Caco-2 (cell line): ENCODE measurements at regions not wholly inside any gene's neighbourhood (a gene's known extent, or its start where the extent isn't known, plus 50 kb on each side); places are given as distances from the start of the nearest gene placed in this dataset.

Source experiments
- BruUV-seq: library from RNA; stranded (reverse); fragments of 400-500 nt; replicated peaks from 2 replicates; lab custom pipeline; 2021; lab: Mats Ljungman, UMichigan
- CTCF ChIA-PET: fragments of 300-600 bp; sonication (Branson Sonifier 250); formaldehyde crosslinking; loops from one replicate; lab custom pipeline; 2022; ENCODE audit warnings: antibody characterized with exemption; lab: Charles Lee
- POLR2A ChIA-PET: fragments of 300-600 bp; sonication (Branson Sonifier 250); formaldehyde crosslinking; loops from one replicate; lab custom pipeline; 2022; ENCODE audit warnings: antibody characterized with exemption; lab: Charles Lee
- DNase-seq, 2 experiments: peaks; one replicate each; pipeline versions ENCODE4 v3.0.0 to v3.0.0-alpha.2; 2020 to 2022
- H3K27me3 ChIP-seq: replicated peaks from 2 replicates; pipeline ENCODE4 v1.6.0; 2011; ENCODE audit warnings: low read length; ENCODE audit not compliant: control insufficient read depth, insufficient read depth
- H3K36me3 ChIP-seq: 2 replicates; pipeline ENCODE4 v1.5.1; 2011; ENCODE audit warnings: low read length; ENCODE audit not compliant: control insufficient read depth, insufficient read depth
- H3K4me1 ChIP-seq: fragments of 250-450 bp; sonication (Bioruptor Pico); 2 replicates; pipeline ENCODE4 v1.5.1; 2020; ENCODE audit warnings: mild to moderate bottlenecking
- H3K4me3 ChIP-seq: 2 replicates; pipeline ENCODE4 v1.5.1; 2011; ENCODE audit warnings: low read depth, mild to moderate bottlenecking, control low read depth, low read length
- H3K9me3 ChIP-seq: fragments of 250-450 bp; sonication (Bioruptor Pico); 2 replicates; pipeline ENCODE4 v1.5.1; 2020; ENCODE audit warnings: mild to moderate bottlenecking, moderate library complexity
- H3K27ac Mint-ChIP-seq: one replicate; pipeline ENCODE4 v1.8.0; 2022; ENCODE audit warnings: mixed read lengths; ENCODE audit not compliant: unreplicated experiment
- H3K27me3 Mint-ChIP-seq: one replicate; pipeline ENCODE4 v1.8.0; 2022; ENCODE audit warnings: mixed read lengths; ENCODE audit not compliant: insufficient read depth, unreplicated experiment
- H3K36me3 Mint-ChIP-seq: one replicate; pipeline ENCODE4 v1.8.0; 2022; ENCODE audit warnings: mild to moderate bottlenecking, mixed read lengths; ENCODE audit not compliant: insufficient read depth, unreplicated experiment
- H3K4me1 Mint-ChIP-seq: one replicate; pipeline ENCODE4 v1.8.0; 2022; ENCODE audit warnings: low read depth, mixed read lengths; ENCODE audit not compliant: unreplicated experiment
- H3K4me3 Mint-ChIP-seq: one replicate; pipeline ENCODE4 v1.8.0; 2022; ENCODE audit warnings: mild to moderate bottlenecking, moderate library complexity, mixed read lengths; ENCODE audit not compliant: unreplicated experiment
- H3K9me3 Mint-ChIP-seq: one replicate; pipeline ENCODE4 v1.8.0; 2022; ENCODE audit warnings: mixed read lengths; ENCODE audit not compliant: unreplicated experiment
- intact Hi-C: fragments of 100-400 bp; cut with micrococcal nuclease; formaldehyde crosslinking; loops from one replicate; pipeline ENCODE4 v1.10.0; 2022; ENCODE audit not compliant: unreplicated experiment
- TF ChIP-seq, protein P1 (sequence below), 2 experiments: fragments of 200-600 bp in 1 of 2; IDR thresholded peaks; 1 replicate in 1 of 2; 2 replicates in 1 of 2; pipeline versions ENCODE4 v1.5.1 to v1.8.0; 2011 to 2022; ENCODE audit warnings: antibody characterized with exemption in 1 of 2, control low read depth in 1 of 2, inconsistent platforms in 1 of 2, low read depth in 1 of 2, low read length in 1 of 2, mild to moderate bottlenecking in 1 of 2, moderate library complexity in 1 of 2; ENCODE audit not compliant: insufficient read depth in 1 of 2, severe bottlenecking in 1 of 2, unreplicated experiment in 1 of 2

DNA sequence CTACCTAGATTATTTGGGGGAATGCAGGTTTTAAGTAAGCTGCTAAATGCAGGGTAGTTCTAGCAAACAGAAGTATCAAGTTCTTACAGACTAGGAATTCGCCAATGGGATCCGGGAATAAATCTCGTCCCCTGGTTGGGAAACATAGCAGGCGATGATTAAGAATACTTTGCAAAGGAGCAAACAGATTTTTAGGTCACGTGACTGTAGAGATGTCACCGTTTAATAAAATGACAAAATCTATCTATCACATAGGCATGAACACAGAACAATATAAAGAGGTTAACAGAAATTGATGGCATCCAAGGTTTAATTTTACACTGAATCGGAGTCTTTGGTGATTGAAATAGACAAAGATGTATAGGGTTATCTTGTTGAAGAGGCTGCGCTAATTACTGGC is 664.1 kb downstream of the BCL11A start:
- no peak for DNase-seq

DNA sequence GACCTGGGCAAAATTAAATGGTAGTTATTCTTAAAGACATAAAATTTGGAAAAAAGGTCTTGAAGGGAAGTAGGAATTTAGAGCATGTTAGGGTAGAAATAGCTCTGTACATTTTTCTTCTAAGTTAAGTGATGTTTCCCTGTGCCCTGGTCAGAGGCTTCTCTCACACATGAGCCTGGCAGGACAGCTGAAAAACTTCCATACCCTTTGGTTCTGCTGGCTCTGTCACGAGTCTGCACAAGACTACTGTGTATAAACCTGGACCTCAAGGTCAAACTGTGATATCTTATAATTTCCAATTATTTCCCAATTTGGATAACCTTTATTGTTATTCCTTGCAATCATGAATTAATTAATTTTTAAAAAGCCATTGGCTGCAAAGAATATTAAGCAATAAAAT is 664.7 kb downstream of the BCL11A start:
- Histone ChIP-seq H3K4me3 (no peak overlapping the region), H3K36me3 (no peaks in the 10 kb centered on the region), H3K9me3 (no peaks in the 10 kb centered on the region), H3K4me1 (no peaks in the 10 kb centered on the region), H3K27me3 (no peaks in the 10 kb centered on the region)
- no peak for DNase-seq
- Mint-ChIP-seq H3K4me3 (no peak overlapping the region), H3K9me3 (no peaks in the 10 kb centered on the region), H3K4me1 (no peaks in the 10 kb centered on the region), H3K27me3 (peaks cover 10% of the 10 kb centered on the region), H3K36me3 (no peaks in the 10 kb centered on the region), H3K27ac (no peak overlapping the region)
- ChIA-PET POLR2A (no interaction called here), CTCF (no interaction called here)
- no TSS peak for BruUV-seq
- intact Hi-C loops: no loop called here
- TF ChIP-seq, protein P1, sequence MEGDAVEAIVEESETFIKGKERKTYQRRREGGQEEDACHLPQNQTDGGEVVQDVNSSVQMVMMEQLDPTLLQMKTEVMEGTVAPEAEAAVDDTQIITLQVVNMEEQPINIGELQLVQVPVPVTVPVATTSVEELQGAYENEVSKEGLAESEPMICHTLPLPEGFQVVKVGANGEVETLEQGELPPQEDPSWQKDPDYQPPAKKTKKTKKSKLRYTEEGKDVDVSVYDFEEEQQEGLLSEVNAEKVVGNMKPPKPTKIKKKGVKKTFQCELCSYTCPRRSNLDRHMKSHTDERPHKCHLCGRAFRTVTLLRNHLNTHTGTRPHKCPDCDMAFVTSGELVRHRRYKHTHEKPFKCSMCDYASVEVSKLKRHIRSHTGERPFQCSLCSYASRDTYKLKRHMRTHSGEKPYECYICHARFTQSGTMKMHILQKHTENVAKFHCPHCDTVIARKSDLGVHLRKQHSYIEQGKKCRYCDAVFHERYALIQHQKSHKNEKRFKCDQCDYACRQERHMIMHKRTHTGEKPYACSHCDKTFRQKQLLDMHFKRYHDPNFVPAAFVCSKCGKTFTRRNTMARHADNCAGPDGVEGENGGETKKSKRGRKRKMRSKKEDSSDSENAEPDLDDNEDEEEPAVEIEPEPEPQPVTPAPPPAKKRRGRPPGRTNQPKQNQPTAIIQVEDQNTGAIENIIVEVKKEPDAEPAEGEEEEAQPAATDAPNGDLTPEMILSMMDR (IDR thresholded peaks at IDR 0.05; ENCODE audit: insufficient read depth in 1 of 2, low read depth in 1 of 2, low read length in 1 of 2, severe bottlenecking in 1 of 2, unreplicated experiment in 1 of 2): no peak

More for the DNA sequence above, 664.1 kb downstream of the BCL11A start:
- Mint-ChIP-seq H3K27me3 (peaks cover 10% of the 10 kb centered on the region), H3K9me3 (no peaks in the 10 kb centered on the region), H3K4me1 (no peaks in the 10 kb centered on the region), H3K4me3 (no peak overlapping the region), H3K36me3 (no peaks in the 10 kb centered on the region), H3K27ac (no peak overlapping the region)
- Histone ChIP-seq H3K36me3 (no peaks in the 10 kb centered on the region), H3K4me3 (no peak overlapping the region), H3K4me1 (no peaks in the 10 kb centered on the region), H3K27me3 (no peaks in the 10 kb centered on the region), H3K9me3 (no peaks in the 10 kb centered on the region)
- POLR2A ChIA-PET: no interaction called here
- CTCF ChIA-PET: no interaction called here
- intact Hi-C loops: no loop called here
- no TSS peak for BruUV-seq
- TF ChIP-seq, protein P1 (IDR thresholded peaks at IDR 0.05; ENCODE audit: insufficient read depth in 1 of 2, low read depth in 1 of 2, low read length in 1 of 2, severe bottlenecking in 1 of 2, unreplicated experiment in 1 of 2): no peak

- no peak overlapping the region for H3K4me3 ChIP-seq
- Mint-ChIP-seq H3K4me1 (no peaks in the 10 kb centered on the region), H3K36me3 (no peaks in the 10 kb centered on the region), H3K9me3 (no peaks in the 10 kb centered on the region), H3K27ac (no peak overlapping the region), H3K4me3 (no peak overlapping the region), H3K27me3 (peaks cover 10% of the 10 kb centered on the region)
- ChIA-PET POLR2A (no interaction called here), CTCF (no interaction called here)
- peak in 1 of 2 experiments; percentile 15 for DNase-seq
- intact Hi-C loops: no loop called here
- no TSS peak for BruUV-seq
- H3K27me3 ChIP-seq: no peaks in the 10 kb centered on the region
- no peaks in the 10 kb centered on the region for H3K9me3 ChIP-seq
- no peaks in the 10 kb centered on the region for H3K36me3 ChIP-seq
- TF ChIP-seq, protein P1 (IDR thresholded peaks at IDR 0.05; ENCODE audit: insufficient read depth in 1 of 2, low read depth in 1 of 2, low read length in 1 of 2, severe bottlenecking in 1 of 2, unreplicated experiment in 1 of 2): no peak
- H3K4me1 ChIP-seq: no peaks in the 10 kb centered on the region
Observed at GRCh38 chr2:59888015-59888414, 665.4 kb downstream of the BCL11A start.
